ENCODE measurements at regions not wholly inside any gene's neighbourhood (a gene's known extent, or its start where the extent isn't known, plus 50 kb on each side); places are given as distances from the start of the nearest gene placed in this dataset.
"Not testable (repeated sequence)": the region's sequence is repeated elsewhere in the genome, so short reads cannot be mapped to it uniquely, and the experiment has no call there.

GRCh38 chr6:21939066-21939465, 345.5 kb downstream of the SOX4 start:
- TF ChIP-seq CTCF, POLR2A (IDR thresholded peaks at IDR 0.05): not testable (repeated sequence)

Data from adrenal gland (tissue), 5 donors.